Hepatocyte (in vitro differentiated cells): ENCODE measurements at regions not wholly inside any gene's neighbourhood (a gene's known extent, or its start where the extent isn't known, plus 50 kb on each side); places are given as distances from the start of the nearest gene placed in this dataset.

Experiments used
- EZH2 ChIP-seq: fragments of 200-600 bp; sonication (generic); IDR thresholded peaks from 2 replicates; pipeline ENCODE4 v1.6.1; 2016; ENCODE audit warnings: antibody characterized with exemption, mild to moderate bottlenecking, borderline replicate concordance
- TF ChIP-seq, protein P1 (sequence below): fragments of 200-600 bp; sonication (generic); IDR thresholded peaks from 2 replicates; pipeline ENCODE4 v1.5.1; 2016; ENCODE audit warnings: antibody characterized with exemption, mild to moderate bottlenecking; ENCODE audit not compliant: poor library complexity

DNA sequence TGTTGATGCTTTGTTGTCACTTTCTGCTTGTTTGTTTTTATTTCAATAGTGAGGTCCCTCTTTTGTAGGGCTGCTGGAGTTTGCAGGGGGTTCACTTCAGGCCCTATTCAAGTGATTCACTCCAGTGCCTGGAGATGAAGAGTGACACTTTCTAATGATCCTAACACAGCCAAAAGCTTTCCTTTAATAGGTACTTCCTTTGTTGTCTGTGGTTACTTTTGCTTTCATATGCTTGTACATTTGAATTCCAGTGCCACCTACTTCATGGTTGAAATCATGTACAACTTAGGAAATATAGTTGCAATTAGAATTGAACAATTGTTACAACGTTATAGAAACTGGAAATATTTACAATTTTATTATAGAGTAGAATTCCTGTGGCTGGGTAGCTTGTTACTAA is 466.8 kb upstream of the EPHA3 start:
- TF ChIP-seq, protein P1, sequence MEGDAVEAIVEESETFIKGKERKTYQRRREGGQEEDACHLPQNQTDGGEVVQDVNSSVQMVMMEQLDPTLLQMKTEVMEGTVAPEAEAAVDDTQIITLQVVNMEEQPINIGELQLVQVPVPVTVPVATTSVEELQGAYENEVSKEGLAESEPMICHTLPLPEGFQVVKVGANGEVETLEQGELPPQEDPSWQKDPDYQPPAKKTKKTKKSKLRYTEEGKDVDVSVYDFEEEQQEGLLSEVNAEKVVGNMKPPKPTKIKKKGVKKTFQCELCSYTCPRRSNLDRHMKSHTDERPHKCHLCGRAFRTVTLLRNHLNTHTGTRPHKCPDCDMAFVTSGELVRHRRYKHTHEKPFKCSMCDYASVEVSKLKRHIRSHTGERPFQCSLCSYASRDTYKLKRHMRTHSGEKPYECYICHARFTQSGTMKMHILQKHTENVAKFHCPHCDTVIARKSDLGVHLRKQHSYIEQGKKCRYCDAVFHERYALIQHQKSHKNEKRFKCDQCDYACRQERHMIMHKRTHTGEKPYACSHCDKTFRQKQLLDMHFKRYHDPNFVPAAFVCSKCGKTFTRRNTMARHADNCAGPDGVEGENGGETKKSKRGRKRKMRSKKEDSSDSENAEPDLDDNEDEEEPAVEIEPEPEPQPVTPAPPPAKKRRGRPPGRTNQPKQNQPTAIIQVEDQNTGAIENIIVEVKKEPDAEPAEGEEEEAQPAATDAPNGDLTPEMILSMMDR = no peak
- TF ChIP-seq EZH2 = no peak
